ENCODE measurements at regions not wholly inside any gene's neighbourhood (a gene's known extent, or its start where the extent isn't known, plus 50 kb on each side); places are given as distances from the start of the nearest gene placed in this dataset.

DNA sequence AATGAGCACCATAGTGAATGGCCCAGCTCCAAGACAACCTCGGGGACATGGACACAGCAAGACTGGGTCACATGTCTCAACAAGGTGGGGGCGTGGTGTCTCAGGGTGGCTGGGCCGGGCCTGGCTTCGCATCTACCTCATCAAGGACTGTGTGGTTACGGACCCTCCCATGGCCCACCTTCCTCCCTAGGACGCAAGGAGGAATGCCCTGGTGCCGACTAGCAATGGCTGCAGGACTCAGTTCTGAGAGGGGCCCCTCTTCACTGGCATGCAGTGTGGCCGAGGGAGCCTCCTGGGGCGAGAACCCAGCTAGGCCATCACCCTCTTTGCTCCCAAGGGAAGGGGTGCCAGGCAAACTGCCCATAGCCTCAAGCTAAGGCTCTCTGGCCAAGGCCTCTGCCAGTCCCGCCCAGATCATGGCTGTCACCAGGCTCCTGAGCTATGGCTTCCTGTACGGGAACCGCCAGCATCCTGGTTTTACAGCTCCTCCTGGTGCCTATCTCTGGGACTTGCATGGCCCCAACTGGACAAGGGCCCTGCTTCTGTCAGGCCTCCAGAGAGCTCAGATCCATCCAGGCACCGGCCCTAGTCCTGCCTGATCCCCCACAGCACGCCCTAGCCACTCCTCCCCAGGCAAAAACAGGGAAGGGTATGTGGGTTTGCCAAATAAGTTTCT lies 218.0 kb upstream of the AGTR2 start:
- no peak for TF ChIP-seq EZH2 (IDR thresholded peaks at IDR 0.05; ENCODE audit: low read depth, unreplicated experiment)
- TF ChIP-seq CTCF (conservative IDR thresholded peaks at IDR 0.05; ENCODE audit: low read depth in 2 of 2) = peak in 1 of 2 experiments; percentile 33; a peak in 1 of 4 replicates
- TF ChIP-seq REST (IDR thresholded peaks at IDR 0.05; ENCODE audit: unreplicated experiment) = no peak
- TF ChIP-seq, protein P1, sequence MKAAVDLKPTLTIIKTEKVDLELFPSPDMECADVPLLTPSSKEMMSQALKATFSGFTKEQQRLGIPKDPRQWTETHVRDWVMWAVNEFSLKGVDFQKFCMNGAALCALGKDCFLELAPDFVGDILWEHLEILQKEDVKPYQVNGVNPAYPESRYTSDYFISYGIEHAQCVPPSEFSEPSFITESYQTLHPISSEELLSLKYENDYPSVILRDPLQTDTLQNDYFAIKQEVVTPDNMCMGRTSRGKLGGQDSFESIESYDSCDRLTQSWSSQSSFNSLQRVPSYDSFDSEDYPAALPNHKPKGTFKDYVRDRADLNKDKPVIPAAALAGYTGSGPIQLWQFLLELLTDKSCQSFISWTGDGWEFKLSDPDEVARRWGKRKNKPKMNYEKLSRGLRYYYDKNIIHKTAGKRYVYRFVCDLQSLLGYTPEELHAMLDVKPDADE (IDR thresholded peaks at IDR 0.05) = no peak
- no peak for TF ChIP-seq CREB1 (CRISPR knock-in tag; IDR thresholded peaks at IDR 0.05; ENCODE audit: low read depth)
- TF ChIP-seq JUNB (IDR thresholded peaks at IDR 0.05; ENCODE audit: unreplicated experiment) = no peak
- no peak for TF ChIP-seq POLR2AphosphoS5 (IDR thresholded peaks at IDR 0.05; ENCODE audit: low read depth)
- TF ChIP-seq EZH2phosphoT487 (IDR thresholded peaks at IDR 0.05; ENCODE audit: unreplicated experiment) = no peak

All from GM23338 (cell line).